ENCODE measurements at regions not wholly inside any gene's neighbourhood (a gene's known extent, or its start where the extent isn't known, plus 50 kb on each side); places are given as distances from the start of the nearest gene placed in this dataset.

- TF ChIP-seq CTCF (IDR thresholded peaks at IDR 0.05; ENCODE audit: low read depth, low read length) (no peak), MYC (IDR thresholded peaks at IDR 0.05; ENCODE audit: low read depth, low read length) (no peak)
- H3K4me3 ChIP-seq (ENCODE audit: low read depth, low read length) = no peak overlapping the region
- peak; percentile 6 for DNase-seq (ENCODE audit: low read depth)
These were observed 2117.6 kb downstream of the MAT2B start for GRCh38 chr5:165622864-165623536.

GRCh38 chr5:165624166-165624946 is 2118.9 kb downstream of the MAT2B start:
- no peak overlapping the region for H3K4me3 ChIP-seq (ENCODE audit: low read depth, low read length)
- no peak for DNase-seq (ENCODE audit: low read depth)
- no peak for TF ChIP-seq CTCF (IDR thresholded peaks at IDR 0.05; ENCODE audit: low read depth, low read length)

GRCh38 chr5:165626161-165626560 is 2120.7 kb downstream of the MAT2B start:
- TF ChIP-seq MAX (IDR thresholded peaks at IDR 0.05; ENCODE audit: low read depth, low read length) (no peak), CTCF (IDR thresholded peaks at IDR 0.05; ENCODE audit: low read depth, low read length) (no peak)
- no peak for DNase-seq (ENCODE audit: low read depth)
- H3K4me3 ChIP-seq (ENCODE audit: low read depth, low read length) = no peak overlapping the region

GRCh38 chr5:165627548-165628170 is 2122.2 kb downstream of the MAT2B start:
- no peak for DNase-seq (ENCODE audit: low read depth)
- H3K4me3 ChIP-seq (ENCODE audit: low read depth, low read length) = no peak overlapping the region
- TF ChIP-seq POLR2A (IDR thresholded peaks at IDR 0.05; ENCODE audit: extremely low read depth, insufficient read length) = no peak
- no peak for TF ChIP-seq MYC (IDR thresholded peaks at IDR 0.05; ENCODE audit: low read depth, low read length)
- no peak for TF ChIP-seq CTCF (IDR thresholded peaks at IDR 0.05; ENCODE audit: low read depth, low read length)
- no peak for TF ChIP-seq MAX (IDR thresholded peaks at IDR 0.05; ENCODE audit: low read depth, low read length)

- TF ChIP-seq CTCF (IDR thresholded peaks at IDR 0.05; ENCODE audit: low read depth, low read length) (peak; percentile 56), MAX (IDR thresholded peaks at IDR 0.05; ENCODE audit: low read depth, low read length) (no peak), MYC (IDR thresholded peaks at IDR 0.05; ENCODE audit: low read depth, low read length) (no peak)
- no peak overlapping the region for H3K4me3 ChIP-seq (ENCODE audit: low read depth, low read length)
- DNase-seq (ENCODE audit: low read depth) = peak; percentile 72
These were observed 2124.9 kb downstream of the MAT2B start for GRCh38 chr5:165630261-165630778.

All from NB4 (cell line).